ENCODE measurements at regions not wholly inside any gene's neighbourhood (a gene's known extent, or its start where the extent isn't known, plus 50 kb on each side); places are given as distances from the start of the nearest gene placed in this dataset.

DNA sequence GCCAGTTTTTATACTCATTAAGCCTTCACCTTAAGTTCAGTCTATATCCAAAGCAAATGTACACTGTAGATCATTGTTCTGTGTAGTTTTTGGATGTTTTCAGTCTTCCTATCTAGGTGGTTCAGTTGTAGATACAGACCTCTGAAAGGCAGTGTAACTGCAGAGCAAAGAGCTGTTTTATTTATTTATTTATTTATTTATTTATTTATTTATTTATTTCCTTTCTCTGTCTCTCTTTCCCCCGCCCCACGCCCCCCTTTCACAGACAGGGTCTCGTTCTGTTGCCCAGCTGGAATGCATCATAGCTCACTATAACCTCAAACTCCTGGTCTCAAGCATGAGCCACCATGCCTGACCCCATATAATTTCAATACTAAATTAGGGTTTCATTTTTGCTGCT, 281.8 kb upstream of the KLHL1 start (continued):
- TF ChIP-seq ZBTB11 (tag by site-specific recombination; conservative IDR thresholded peaks at IDR 0.05; ENCODE audit: low read depth) (0 out of 2 replicates have a peak, but pooled peaks have one; percentile 41), ZNF292 (tag by site-specific recombination; IDR thresholded peaks at IDR 0.05; ENCODE audit: borderline replicate concordance, low read depth) (no peak), ZNF510 (tag by site-specific recombination; IDR thresholded peaks at IDR 0.05; ENCODE audit: insufficient replicate concordance) (no peak), PBX3 (CRISPR knock-in tag; IDR thresholded peaks at IDR 0.05) (no peak), ZNF580 (tag by site-specific recombination; IDR thresholded peaks at IDR 0.05) (no peak), ZSCAN5A (tag by site-specific recombination; IDR thresholded peaks at IDR 0.05) (no peak), ZNF645 (tag by site-specific recombination; IDR thresholded peaks at IDR 0.05) (no peak), ZNF202 (tag by site-specific recombination; IDR thresholded peaks at IDR 0.05; ENCODE audit: borderline replicate concordance) (no peak), REPIN1 (tag by site-specific recombination; IDR thresholded peaks at IDR 0.05; ENCODE audit: low read depth) (no peak), ZNF76 (tag by site-specific recombination; IDR thresholded peaks at IDR 0.05; ENCODE audit: borderline replicate concordance, low read depth) (no peak), ZNF555 (tag by site-specific recombination; conservative IDR thresholded peaks at IDR 0.05) (peak; percentile 52), KLF16 (tag by site-specific recombination; IDR thresholded peaks at IDR 0.05) (no peak), ZNF350 (tag by site-specific recombination; IDR thresholded peaks at IDR 0.05) (no peak), ZNF174 (tag by site-specific recombination; IDR thresholded peaks at IDR 0.05) (no peak), REST (tag by site-specific recombination; IDR thresholded peaks at IDR 0.05) (0 out of 2 replicates have a peak, but pooled peaks have one; percentile 22), IKZF3 (tag by site-specific recombination; IDR thresholded peaks at IDR 0.05) (no peak), ZNF266 (tag by site-specific recombination; IDR thresholded peaks at IDR 0.05; ENCODE audit: low read depth) (no peak), ZNF518A (tag by site-specific recombination; conservative IDR thresholded peaks at IDR 0.05; ENCODE audit: low read depth) (peak; percentile 67; the same call in 1 of the 2 replicates), ZNF623 (tag by site-specific recombination; IDR thresholded peaks at IDR 0.05) (peak; percentile 18; the same call in 1 of the 2 replicates), ZNF140 (tag by site-specific recombination; IDR thresholded peaks at IDR 0.05) (0 out of 2 replicates have a peak, but pooled peaks have one; percentile 46), ZNF629 (tag by site-specific recombination; IDR thresholded peaks at IDR 0.05) (no peak), ZNF549 (tag by site-specific recombination; IDR thresholded peaks at IDR 0.05) (no peak)

Measured in HEK293 (cell line).